Stimulated activated naive B cell treated with anti-CD40 and anti-IgM and Interleukin-4, amounts not matched to agents 10 μg/mL and 1 μg/mL and 100 μg/mL, for 72 hours (primary cell): ENCODE measurements at regions not wholly inside any gene's neighbourhood (a gene's known extent, or its start where the extent isn't known, plus 50 kb on each side); places are given as distances from the start of the nearest gene placed in this dataset.
"Not testable (repeated sequence)": the region's sequence is repeated elsewhere in the genome, so short reads cannot be mapped to it uniquely, and the experiment has no call there.

Source experiments
- ATAC-seq, 2 donors: fragments of 150-1000 bp; cut with Tn5 transposase; replicated peaks; 2 replicates each; pipeline ENCODE4 v1.10.0; 2021; ENCODE audit warnings: moderate library complexity in 1 of 2
- DNase-seq: peaks from one replicate; pipeline ENCODE4 v3.0.0; 2021
- H3K27ac Mint-ChIP-seq: one replicate; pipeline ENCODE4 v1.8.0; 2022; ENCODE audit warnings: mild to moderate bottlenecking, mixed read lengths
- H3K27me3 Mint-ChIP-seq, 2 donors: one replicate each; pipeline ENCODE4 v1.8.0; 2022; ENCODE audit warnings: mixed read lengths in 2 of 2
- H3K36me3 Mint-ChIP-seq, 2 donors: one replicate each; pipeline ENCODE4 v1.8.0; 2022; ENCODE audit warnings: mixed read lengths in 2 of 2, mild to moderate bottlenecking in 1 of 2
- H3K4me1 Mint-ChIP-seq, 2 donors: one replicate each; pipeline ENCODE4 v1.8.0; 2022; ENCODE audit warnings: mixed read lengths in 2 of 2, mild to moderate bottlenecking in 1 of 2
- H3K4me3 Mint-ChIP-seq, 2 donors: one replicate each; pipeline ENCODE4 v1.8.0; 2022; ENCODE audit warnings: mild to moderate bottlenecking in 2 of 2, mixed read lengths in 2 of 2, moderate library complexity in 1 of 2
- H3K9me3 Mint-ChIP-seq, 2 donors: one replicate each; pipeline ENCODE4 v1.8.0; 2022; ENCODE audit warnings: mixed read lengths in 2 of 2, mild to moderate bottlenecking in 1 of 2

DNA sequence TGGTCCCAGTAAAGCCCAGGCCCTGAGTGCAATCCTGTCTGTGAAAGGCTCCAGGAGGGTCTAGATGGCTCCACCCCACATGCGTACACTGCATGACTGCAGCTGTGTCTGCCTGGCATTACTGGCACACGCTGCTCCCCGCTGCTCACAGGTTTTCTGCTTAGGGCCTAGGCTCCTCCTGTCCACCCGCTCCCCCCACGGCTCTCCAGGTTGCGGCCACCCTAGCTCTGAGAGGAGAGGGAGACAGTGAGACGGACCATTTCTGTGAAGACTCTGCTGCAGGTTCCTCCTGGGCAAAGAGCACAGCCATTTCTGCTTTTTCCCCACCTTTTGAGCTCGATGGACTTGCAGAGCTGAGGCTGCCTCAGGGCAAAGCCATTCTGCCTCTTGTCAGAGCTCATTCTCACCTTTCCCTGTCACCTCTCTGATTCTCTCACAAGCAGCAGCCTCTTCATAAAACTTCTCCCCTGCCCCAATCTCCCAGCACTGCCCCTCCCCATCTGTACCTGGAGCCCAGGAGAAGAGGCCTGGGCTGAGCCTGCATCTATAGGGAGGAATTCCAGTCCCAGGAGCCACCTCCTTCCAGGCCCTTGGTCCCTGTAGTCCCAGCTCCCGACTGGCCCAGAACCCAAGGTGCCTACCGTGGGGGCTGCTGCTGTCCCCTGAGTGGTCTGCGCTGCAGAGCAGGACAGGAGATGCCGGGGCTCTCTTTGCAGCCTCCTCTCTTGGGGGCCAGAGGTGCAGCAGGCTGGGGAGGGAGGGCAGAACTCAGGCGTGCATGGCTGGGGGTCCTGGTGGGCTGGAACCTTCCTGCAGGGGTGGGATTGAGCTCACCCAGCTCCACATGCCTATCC is 433.7 kb upstream of the B3GAT1 start:
- H3K4me1 Mint-ChIP-seq = no peaks in the 10 kb centered on the region
- H3K27ac Mint-ChIP-seq = no peak overlapping the region

DNA sequence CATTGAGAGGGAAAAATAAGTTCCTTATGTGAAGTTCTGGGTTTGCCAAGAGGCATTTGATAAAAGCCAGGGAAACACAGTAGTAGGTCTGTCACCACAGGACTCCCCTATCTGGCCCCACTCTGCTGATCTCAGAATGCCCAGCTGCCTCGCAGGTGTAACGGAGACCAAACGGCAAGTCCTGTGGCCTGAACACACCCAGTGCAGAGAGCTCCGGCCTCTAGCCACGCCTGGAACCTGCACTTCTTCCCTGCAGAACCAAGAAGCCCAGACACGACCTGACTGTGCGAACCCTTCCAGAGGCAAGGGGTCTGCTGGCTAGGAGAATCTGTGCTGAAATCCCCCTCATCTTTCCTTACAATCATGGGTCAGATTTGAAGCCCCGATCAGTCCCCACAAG is 432.8 kb upstream of the B3GAT1 start:
- Mint-ChIP-seq H3K4me1 (no peaks in the 10 kb centered on the region), H3K9me3 (peaks cover 0 to 1% of the 10 kb centered on the region in 2 donors), H3K36me3 (no peaks in the 10 kb centered on the region), H3K27me3 (peaks cover 9 to 13% of the 10 kb centered on the region in 2 donors), H3K27ac (no peak overlapping the region), H3K4me3 (no peak overlapping the region)
- no peak for DNase-seq
- no peak for ATAC-seq

More for the DNA sequence above, 433.7 kb upstream of the B3GAT1 start:
- Mint-ChIP-seq H3K36me3 (no peaks in the 10 kb centered on the region), H3K4me3 (no peak overlapping the region), H3K9me3 (peaks cover 0 to 1% of the 10 kb centered on the region in 2 donors), H3K27me3 (peaks cover 5 to 8% of the 10 kb centered on the region in 2 donors)
- no peak for ATAC-seq
- DNase-seq = no peak

DNA sequence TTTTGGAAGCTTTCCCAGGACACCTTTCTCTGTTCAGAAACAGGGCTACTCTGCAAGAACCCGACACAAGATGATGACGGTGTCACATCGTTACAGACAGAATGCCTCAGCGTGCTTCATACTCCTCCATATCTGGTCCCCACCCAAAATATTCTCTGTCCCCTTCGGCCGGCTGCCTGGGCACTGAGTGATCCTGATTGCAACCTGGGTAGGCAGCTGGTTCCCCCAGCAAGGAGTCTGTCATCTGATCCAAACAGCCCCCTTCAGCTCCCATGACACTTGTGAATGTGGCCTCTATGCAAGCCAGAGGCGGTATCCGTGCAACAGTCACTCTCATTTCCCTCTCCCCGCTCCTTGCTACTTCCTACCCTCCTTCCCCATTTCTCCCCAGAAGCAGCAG is 431.7 kb upstream of the B3GAT1 start:
- Mint-ChIP-seq H3K4me3 (no peak overlapping the region), H3K27me3 (peaks cover 9 to 13% of the 10 kb centered on the region in 2 donors), H3K4me1 (no peaks in the 10 kb centered on the region), H3K36me3 (no peaks in the 10 kb centered on the region), H3K27ac (no peak overlapping the region), H3K9me3 (peaks cover 0 to 1% of the 10 kb centered on the region in 2 donors)
- DNase-seq = no peak
- ATAC-seq = no peak

DNA sequence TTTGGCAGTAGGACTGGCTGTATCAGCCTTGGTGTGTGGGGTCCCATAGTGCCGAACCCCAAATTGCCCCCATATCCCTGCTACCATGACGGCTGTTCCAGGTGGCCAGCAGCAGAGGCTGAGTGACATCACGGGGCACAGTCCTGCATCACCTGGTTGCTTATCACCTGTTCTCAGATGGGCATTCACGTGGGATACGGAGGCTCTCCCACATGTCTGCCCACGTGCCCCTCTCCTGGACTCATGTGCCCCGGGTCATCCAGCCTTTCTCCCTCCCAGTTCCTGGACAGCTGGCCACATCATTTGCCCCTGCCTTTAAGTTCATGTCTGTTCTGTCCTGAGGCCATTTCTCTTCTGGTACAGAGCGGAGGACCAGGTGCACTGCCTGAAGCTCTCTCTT is 431.0 kb upstream of the B3GAT1 start:
- DNase-seq (no peak), ATAC-seq (no peak)
- no peak overlapping the region for H3K4me3 Mint-ChIP-seq
- H3K4me1 Mint-ChIP-seq = no peaks in the 10 kb centered on the region
- H3K27ac Mint-ChIP-seq = no peak overlapping the region
- H3K36me3 Mint-ChIP-seq = no peaks in the 10 kb centered on the region
- peaks cover 0 to 1% of the 10 kb centered on the region in 2 donors for H3K9me3 Mint-ChIP-seq
- peaks cover 9 to 13% of the 10 kb centered on the region in 2 donors for H3K27me3 Mint-ChIP-seq

DNA sequence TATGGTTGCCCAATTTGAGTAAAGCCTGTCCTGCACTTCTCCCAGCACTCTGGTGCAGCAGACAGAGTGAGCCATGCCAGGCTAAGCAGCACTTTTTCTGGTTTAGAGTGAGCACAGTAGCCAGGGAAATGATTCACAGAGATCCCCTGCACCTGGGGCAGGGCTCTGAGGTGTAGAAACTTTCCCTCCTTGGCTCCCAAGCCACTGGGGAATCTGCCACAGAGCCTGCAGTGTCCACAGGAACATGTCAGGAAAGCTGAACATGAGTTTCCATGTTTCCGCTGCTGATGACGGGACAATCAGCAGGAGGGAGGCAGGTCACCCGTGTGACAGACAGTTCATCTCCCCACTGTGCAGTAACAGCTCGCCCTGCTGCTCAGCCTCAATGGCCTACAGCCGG is 429.9 kb upstream of the B3GAT1 start:
- Mint-ChIP-seq H3K9me3 (no peaks in the 10 kb centered on the region), H3K27ac (no peak overlapping the region), H3K4me3 (no peak overlapping the region), H3K36me3 (no peaks in the 10 kb centered on the region), H3K27me3 (peaks cover 9 to 13% of the 10 kb centered on the region in 2 donors), H3K4me1 (no peaks in the 10 kb centered on the region)
- ATAC-seq = no peak
- DNase-seq = no peak

DNA sequence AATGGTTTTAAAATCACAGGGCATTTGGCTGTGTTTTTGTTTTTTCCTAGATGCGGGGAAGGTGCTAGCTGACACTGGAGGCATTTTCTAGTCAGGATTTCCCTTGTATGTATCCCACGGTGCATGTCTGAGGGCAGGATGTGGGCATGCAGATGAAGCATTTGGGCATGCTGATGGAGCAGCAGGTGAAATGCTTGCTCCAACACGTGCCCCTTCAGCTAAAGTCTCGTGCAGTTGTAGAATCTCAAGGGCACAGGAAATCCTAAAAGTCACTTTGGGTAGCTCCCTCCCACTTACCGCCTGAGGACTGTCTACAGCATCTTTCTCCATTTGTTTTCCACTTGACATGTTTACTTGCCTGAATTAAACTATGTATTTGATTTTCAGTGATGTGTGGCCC is 429.4 kb upstream of the B3GAT1 start:
- ATAC-seq (no peak), DNase-seq (no peak)
- H3K9me3 Mint-ChIP-seq = no peaks in the 10 kb centered on the region
- H3K36me3 Mint-ChIP-seq = no peaks in the 10 kb centered on the region
- no peak overlapping the region for H3K27ac Mint-ChIP-seq
- H3K4me3 Mint-ChIP-seq = no peak overlapping the region
- peaks cover 9 to 13% of the 10 kb centered on the region in 2 donors for H3K27me3 Mint-ChIP-seq
- H3K4me1 Mint-ChIP-seq = no peaks in the 10 kb centered on the region

DNA sequence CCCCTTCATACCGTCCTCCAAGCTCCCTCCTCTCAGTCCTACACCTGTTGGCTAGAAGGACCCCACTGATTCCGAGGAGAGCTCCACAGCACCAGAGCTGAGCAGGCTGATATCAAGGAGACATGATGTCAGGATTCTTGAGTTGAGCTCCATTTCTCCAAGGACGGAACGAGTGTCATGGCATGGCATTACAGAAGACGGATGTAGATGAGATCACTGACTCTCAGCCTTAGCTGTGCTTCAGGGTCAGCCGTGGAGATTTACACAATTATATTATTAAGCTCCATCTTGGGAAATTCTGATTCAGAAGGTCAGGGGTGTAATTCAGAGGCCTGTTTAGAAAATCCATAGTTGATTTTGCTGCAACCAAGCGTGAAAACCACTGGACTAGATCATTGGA is 428.9 kb upstream of the B3GAT1 start:
- Mint-ChIP-seq H3K9me3 (no peaks in the 10 kb centered on the region), H3K27me3 (peaks cover 9 to 13% of the 10 kb centered on the region in 2 donors), H3K4me1 (no peaks in the 10 kb centered on the region), H3K27ac (no peak overlapping the region), H3K4me3 (no peak overlapping the region), H3K36me3 (no peaks in the 10 kb centered on the region)
- ATAC-seq = no peak
- no peak for DNase-seq

DNA sequence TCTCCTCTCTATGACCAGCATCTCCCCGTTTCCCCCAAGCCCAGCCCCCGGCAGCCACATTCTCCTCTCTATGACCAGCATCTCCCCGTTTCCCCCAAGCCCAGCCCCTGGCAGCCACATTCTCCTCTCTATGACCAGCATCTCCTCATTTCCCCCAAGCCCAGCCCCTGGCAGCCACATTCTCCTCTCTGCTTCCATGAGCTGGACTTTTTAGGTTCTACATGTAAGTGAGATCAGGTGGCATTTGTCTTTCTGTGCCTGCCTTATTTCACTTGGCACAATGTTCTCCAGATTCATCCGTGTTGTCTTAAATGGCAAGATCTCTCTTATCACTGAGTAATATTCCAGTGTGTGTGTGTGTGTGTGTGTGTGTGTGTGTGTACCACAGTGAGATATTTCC is 428.1 kb upstream of the B3GAT1 start:
- not testable (repeated sequence) for H3K27ac Mint-ChIP-seq, H3K4me3 Mint-ChIP-seq, DNase-seq, H3K4me1 Mint-ChIP-seq, H3K9me3 Mint-ChIP-seq, ATAC-seq, H3K36me3 Mint-ChIP-seq
- H3K27me3 Mint-ChIP-seq = peaks cover 9 to 13% of the 10 kb centered on the region in 2 donors

DNA sequence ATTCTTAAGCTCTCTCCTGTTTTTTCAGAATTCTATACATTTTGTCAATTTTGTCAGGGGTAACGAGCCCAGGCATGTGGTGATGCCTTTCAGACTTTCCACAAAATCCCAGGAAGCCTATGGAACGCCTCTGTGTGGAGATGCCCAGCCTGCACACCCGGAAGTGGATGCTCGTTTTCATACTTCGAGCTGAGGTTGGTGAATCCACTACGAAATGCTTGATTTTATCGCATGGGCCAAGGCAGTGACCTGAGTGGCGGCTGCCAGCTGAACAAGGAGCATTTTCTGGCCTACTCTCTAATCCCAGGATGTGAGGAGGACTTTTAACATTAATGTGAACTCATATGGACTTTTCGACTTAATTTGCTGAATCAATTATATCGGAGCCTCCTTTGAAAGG is 426.7 kb upstream of the B3GAT1 start:
- Mint-ChIP-seq H3K4me1 (no peaks in the 10 kb centered on the region), H3K36me3 (no peaks in the 10 kb centered on the region), H3K27me3 (peaks cover 7 to 9% of the 10 kb centered on the region in 2 donors), H3K9me3 (peaks cover 0 to 5% of the 10 kb centered on the region in 2 donors), H3K4me3 (no peak overlapping the region), H3K27ac (no peak overlapping the region)
- ATAC-seq (no peak), DNase-seq (no peak)

DNA sequence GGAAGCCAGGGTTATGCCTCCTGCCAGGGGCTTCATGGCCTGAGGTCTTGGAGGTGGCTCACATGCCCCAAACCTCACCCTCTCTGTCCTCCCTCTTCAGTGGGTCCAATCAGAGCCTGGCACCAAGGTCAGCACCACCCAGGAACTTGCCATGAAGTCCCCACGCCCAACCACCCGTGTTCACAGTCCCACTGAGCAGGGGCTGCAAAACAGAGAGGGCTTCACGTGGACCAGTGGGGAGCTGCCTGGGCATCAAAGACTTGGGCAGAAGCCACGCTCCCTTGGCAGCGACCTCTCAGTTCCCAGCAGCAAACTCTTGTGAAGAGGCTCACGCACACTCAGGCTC is 425.8 kb upstream of the B3GAT1 start:
- H3K36me3 Mint-ChIP-seq = no peaks in the 10 kb centered on the region
- H3K4me3 Mint-ChIP-seq = no peak overlapping the region
- H3K27me3 Mint-ChIP-seq = peaks cover 4 to 5% of the 10 kb centered on the region in 2 donors
- ATAC-seq = no peak
- no peak for DNase-seq
- peaks cover 0 to 5% of the 10 kb centered on the region in 2 donors for H3K9me3 Mint-ChIP-seq
- H3K4me1 Mint-ChIP-seq = no peaks in the 10 kb centered on the region
- no peak overlapping the region for H3K27ac Mint-ChIP-seq

DNA sequence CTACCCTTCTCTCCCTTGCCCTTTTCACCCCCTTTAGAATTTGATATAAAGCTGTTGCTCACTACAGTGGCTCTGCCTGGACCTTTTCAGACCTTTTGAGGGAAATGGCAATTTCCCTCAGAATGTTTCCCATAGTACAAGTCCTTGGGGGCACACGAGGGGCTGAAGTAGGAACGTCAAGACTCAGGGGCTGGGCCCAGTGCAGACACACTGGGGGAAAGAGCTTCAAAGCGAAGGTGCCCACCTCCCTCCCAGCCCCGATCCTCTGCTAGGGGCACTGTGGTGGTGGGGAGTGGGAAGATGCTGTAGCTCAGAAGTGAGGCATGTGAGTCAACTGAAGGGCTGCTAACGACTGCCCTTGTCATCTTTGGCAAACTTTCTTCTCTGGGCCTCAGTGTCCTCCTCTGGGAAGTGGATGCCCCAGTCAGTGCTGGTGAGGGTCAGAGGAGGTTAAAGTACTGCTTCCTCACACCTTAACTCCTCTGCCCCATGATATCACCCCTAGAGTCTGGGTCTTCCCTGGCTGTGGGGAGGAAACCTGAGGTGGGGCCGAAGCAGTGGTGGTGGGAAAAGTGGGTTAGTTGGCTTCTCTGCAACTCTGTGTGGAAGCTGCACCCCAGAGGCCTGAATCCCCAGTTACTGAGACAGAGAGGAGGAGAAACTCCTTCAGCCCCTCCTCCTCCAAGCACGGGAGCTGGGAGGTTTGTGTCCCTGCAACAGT is 425.3 kb upstream of the B3GAT1 start:
- H3K4me3 Mint-ChIP-seq = no peak overlapping the region
- DNase-seq = no peak
- H3K9me3 Mint-ChIP-seq = peaks cover 0 to 8% of the 10 kb centered on the region in 2 donors
- H3K36me3 Mint-ChIP-seq = no peaks in the 10 kb centered on the region
- H3K4me1 Mint-ChIP-seq = no peaks in the 10 kb centered on the region
- no peak overlapping the region for H3K27ac Mint-ChIP-seq
- peaks cover 4 to 5% of the 10 kb centered on the region in 2 donors for H3K27me3 Mint-ChIP-seq
- ATAC-seq = no peak

DNA sequence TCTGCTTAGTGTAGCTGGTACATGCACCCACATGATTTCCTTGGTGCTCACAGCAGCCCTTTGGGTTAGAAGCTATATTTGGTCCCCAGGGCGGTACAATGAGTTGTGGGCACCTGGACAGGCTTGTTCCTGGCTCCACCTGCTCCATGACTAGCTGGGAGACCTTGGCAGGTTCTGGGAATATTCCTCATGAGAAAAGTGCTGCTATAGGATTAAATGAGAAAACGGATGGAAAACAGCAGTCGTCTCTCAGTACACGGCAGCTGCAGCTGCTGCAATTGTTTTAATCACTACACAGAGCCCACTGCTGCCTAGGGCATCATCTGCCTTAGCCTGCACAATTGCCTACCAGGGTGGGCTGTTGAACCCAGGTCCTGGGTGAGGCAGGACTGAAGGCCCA is 424.5 kb upstream of the B3GAT1 start:
- H3K27me3 Mint-ChIP-seq = peaks cover 4 to 5% of the 10 kb centered on the region in 2 donors
- no peak for DNase-seq
- H3K27ac Mint-ChIP-seq = no peak overlapping the region
- no peaks in the 10 kb centered on the region for H3K36me3 Mint-ChIP-seq
- ATAC-seq = no peak
- H3K4me1 Mint-ChIP-seq = no peaks in the 10 kb centered on the region
- H3K9me3 Mint-ChIP-seq = peaks cover 0 to 8% of the 10 kb centered on the region in 2 donors
- no peak overlapping the region for H3K4me3 Mint-ChIP-seq

DNA sequence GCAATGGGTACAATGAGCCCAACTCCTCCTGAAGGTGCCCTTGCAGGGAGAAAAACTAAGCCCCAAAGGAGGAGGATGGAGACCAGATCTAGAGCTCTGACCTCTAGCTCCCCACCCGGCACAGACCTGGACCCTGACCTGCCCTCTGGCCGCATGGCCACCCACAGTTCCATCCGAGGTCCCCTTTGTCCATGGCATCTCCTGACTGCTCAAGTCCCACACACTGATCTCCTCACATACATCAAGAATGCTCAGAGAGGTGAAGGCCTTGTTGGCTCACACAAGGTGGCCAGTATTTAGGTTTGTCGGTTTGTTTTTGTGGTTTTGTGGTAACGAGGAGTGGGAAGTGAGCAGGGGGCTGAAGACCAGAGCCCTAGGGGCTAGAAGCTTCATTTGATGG is 423.5 kb upstream of the B3GAT1 start:
- no peaks in the 10 kb centered on the region for H3K4me1 Mint-ChIP-seq
- no peaks in the 10 kb centered on the region for H3K36me3 Mint-ChIP-seq
- peaks cover 4 to 5% of the 10 kb centered on the region in 2 donors for H3K27me3 Mint-ChIP-seq
- H3K9me3 Mint-ChIP-seq = peaks cover 1 to 8% of the 10 kb centered on the region in 2 donors
- H3K27ac Mint-ChIP-seq = no peak overlapping the region
- no peak overlapping the region for H3K4me3 Mint-ChIP-seq
- no peak for ATAC-seq
- no peak for DNase-seq

DNA sequence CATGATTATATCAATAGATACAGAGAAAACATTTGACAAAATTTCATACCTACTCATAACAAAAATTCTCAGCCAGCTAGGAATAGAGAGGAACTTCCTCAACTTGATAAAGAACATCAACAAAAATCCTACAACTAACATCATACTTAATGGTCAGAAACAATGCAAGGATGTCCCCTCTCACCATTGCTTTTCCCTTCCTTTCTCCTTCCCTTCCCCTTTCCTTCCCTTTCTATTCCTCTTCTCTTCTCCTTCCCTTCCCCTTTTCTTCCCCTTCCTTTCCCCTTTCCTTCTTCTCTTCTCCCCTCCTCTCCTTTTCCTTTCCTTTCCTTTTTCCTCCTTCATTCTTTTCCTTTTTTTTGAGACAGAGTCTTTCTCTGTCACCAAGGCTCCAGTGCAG is 418.3 kb upstream of the B3GAT1 start:
- ATAC-seq (no peak), DNase-seq (no peak)
- H3K9me3 Mint-ChIP-seq = peaks cover 4 to 10% of the 10 kb centered on the region in 2 donors
- H3K27ac Mint-ChIP-seq = no peak overlapping the region
- H3K36me3 Mint-ChIP-seq = no peaks in the 10 kb centered on the region
- H3K4me1 Mint-ChIP-seq = no peaks in the 10 kb centered on the region
- peaks cover 0 to 5% of the 10 kb centered on the region in 2 donors for H3K27me3 Mint-ChIP-seq
- H3K4me3 Mint-ChIP-seq = no peak overlapping the region

DNA sequence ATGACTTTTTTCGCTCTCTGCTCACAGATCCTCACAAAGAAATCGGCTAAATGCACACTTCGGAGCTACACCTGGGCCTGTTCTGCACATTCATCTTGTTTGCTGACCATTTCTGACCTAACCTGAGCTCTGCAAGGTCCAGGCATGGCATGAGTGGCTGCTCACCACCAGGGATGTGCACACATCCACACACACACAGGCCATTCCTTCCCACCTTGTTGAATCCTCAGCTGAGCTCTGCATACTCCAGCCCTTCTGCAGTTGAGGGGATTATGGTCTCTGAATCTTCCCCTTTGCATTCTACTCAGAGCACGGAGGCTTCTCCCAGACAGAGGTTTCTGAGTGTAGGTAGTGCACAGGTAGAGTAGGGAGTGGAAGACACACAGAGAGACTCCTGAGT is 411.9 kb upstream of the B3GAT1 start:
- Mint-ChIP-seq H3K9me3 (no peaks in the 10 kb centered on the region), H3K4me1 (no peaks in the 10 kb centered on the region), H3K27me3 (peaks cover 13% of the 10 kb centered on the region in 2 donors), H3K27ac (no peak overlapping the region), H3K36me3 (no peaks in the 10 kb centered on the region), H3K4me3 (no peak overlapping the region)
- DNase-seq = no peak
- ATAC-seq = no peak
